Activated naive CD4-positive, alpha-beta T cell treated with anti-CD3 and anti-CD28 coated beads, Interleukin-2, amount 10 ng/mL, durations not matched to agents 7 days and 5 days (primary cell): ENCODE measurements at regions not wholly inside any gene's neighbourhood (a gene's known extent, or its start where the extent isn't known, plus 50 kb on each side); places are given as distances from the start of the nearest gene placed in this dataset.

Experiments used
- CTCF ChIA-PET: fragments of 350-600 bp; sonication (Branson Sonifier 250); formaldehyde crosslinking; loops from one replicate; lab custom pipeline; 2021; ENCODE audit warnings: antibody characterized with exemption; lab: Charles Lee
- DNase-seq: peaks from one replicate; pipeline ENCODE4 v3.0.0-alpha.2; 2020
- H3K27ac Mint-ChIP-seq: one replicate; pipeline ENCODE4 v1.8.0; 2021; ENCODE audit warnings: mild to moderate bottlenecking, moderate library complexity, mixed read lengths
- H3K27me3 Mint-ChIP-seq: one replicate; pipeline ENCODE4 v1.8.0; 2021; ENCODE audit warnings: mild to moderate bottlenecking, mixed read lengths
- H3K36me3 Mint-ChIP-seq: one replicate; pipeline ENCODE4 v1.8.0; 2021; ENCODE audit warnings: mixed read lengths
- H3K4me1 Mint-ChIP-seq: one replicate; pipeline ENCODE4 v1.8.0; 2021; ENCODE audit warnings: mixed read lengths
- H3K4me3 Mint-ChIP-seq: one replicate; pipeline ENCODE4 v1.8.0; 2021; ENCODE audit warnings: mild to moderate bottlenecking, moderate library complexity, mixed read lengths
- H3K9me3 Mint-ChIP-seq: one replicate; pipeline ENCODE4 v1.8.0; 2021; ENCODE audit warnings: mixed read lengths

GRCh38 chr13:109357751-109358471, 428.5 kb downstream of the IRS2 start:
- CTCF ChIA-PET, result no interaction called here
- Mint-ChIP-seq H3K4me1 (no peaks in the 10 kb centered on the region), H3K27me3 (peaks cover 4% of the 10 kb centered on the region), H3K27ac (no peak overlapping the region), H3K36me3 (no peaks in the 10 kb centered on the region), H3K4me3 (no peak overlapping the region), H3K9me3 (no peaks in the 10 kb centered on the region)
- DNase-seq, result no peak

- Mint-ChIP-seq H3K4me1 (no peaks in the 10 kb centered on the region), H3K27me3 (peaks cover 4% of the 10 kb centered on the region), H3K9me3 (no peaks in the 10 kb centered on the region), H3K27ac (no peak overlapping the region), H3K36me3 (no peaks in the 10 kb centered on the region), H3K4me3 (no peak overlapping the region)
- no peak for DNase-seq
- CTCF ChIA-PET, result interaction anchor here (0.6 kb wide), 1 partner anchor 754 kb away, joined by 3 read pairs; no protein-coding TSS in a partner anchor
Measured at GRCh38 chr13:109355875-109356434, 430.4 kb downstream of the IRS2 start.

- no peak for DNase-seq
- Mint-ChIP-seq H3K4me3 (no peak overlapping the region), H3K36me3 (no peaks in the 10 kb centered on the region), H3K9me3 (no peaks in the 10 kb centered on the region), H3K27ac (no peak overlapping the region), H3K27me3 (peaks cover 4% of the 10 kb centered on the region), H3K4me1 (no peaks in the 10 kb centered on the region)
- CTCF ChIA-PET, result no interaction called here
Measured at GRCh38 chr13:109355166-109355565, 431.2 kb downstream of the IRS2 start.

- no peak overlapping the region for H3K27ac Mint-ChIP-seq
- H3K9me3 Mint-ChIP-seq, result no peaks in the 10 kb centered on the region
- CTCF ChIA-PET, result no interaction called here
- peaks cover 15% of the 10 kb centered on the region for H3K27me3 Mint-ChIP-seq
- H3K4me3 Mint-ChIP-seq, result no peak overlapping the region
- no peak for DNase-seq
- H3K4me1 Mint-ChIP-seq, result no peaks in the 10 kb centered on the region
- no peaks in the 10 kb centered on the region for H3K36me3 Mint-ChIP-seq
Measured at GRCh38 chr13:109351236-109351635, 435.1 kb downstream of the IRS2 start.

- H3K27me3 Mint-ChIP-seq, result peaks cover 15% of the 10 kb centered on the region
- H3K36me3 Mint-ChIP-seq, result no peaks in the 10 kb centered on the region
- CTCF ChIA-PET, result no interaction called here
- H3K4me1 Mint-ChIP-seq, result no peaks in the 10 kb centered on the region
- DNase-seq, result no peak
- no peak overlapping the region for H3K27ac Mint-ChIP-seq
- H3K9me3 Mint-ChIP-seq, result no peaks in the 10 kb centered on the region
- H3K4me3 Mint-ChIP-seq, result no peak overlapping the region
Measured at GRCh38 chr13:109348519-109349258, 437.7 kb downstream of the IRS2 start.

DNA sequence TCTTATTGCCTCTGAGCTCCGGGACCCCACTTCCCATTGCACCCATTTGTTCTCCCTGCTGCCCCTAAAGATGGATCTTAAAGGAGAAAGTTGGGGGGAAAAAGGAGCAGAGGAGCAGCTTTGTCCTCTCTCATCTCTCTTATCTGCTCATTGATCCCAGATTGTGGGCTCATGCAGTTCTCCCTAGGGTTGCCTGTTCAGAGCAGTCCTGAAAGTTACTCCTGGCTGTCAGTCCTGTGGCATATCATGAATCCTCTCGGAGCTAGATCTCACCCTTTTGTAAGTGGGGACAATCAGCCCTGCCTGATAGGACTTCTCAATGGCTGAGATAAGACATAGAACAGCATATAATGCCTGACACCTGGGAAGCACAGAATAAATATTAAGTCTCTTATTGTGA, 440.3 kb downstream of the IRS2 start:
- no peaks in the 10 kb centered on the region for H3K9me3 Mint-ChIP-seq

DNA sequence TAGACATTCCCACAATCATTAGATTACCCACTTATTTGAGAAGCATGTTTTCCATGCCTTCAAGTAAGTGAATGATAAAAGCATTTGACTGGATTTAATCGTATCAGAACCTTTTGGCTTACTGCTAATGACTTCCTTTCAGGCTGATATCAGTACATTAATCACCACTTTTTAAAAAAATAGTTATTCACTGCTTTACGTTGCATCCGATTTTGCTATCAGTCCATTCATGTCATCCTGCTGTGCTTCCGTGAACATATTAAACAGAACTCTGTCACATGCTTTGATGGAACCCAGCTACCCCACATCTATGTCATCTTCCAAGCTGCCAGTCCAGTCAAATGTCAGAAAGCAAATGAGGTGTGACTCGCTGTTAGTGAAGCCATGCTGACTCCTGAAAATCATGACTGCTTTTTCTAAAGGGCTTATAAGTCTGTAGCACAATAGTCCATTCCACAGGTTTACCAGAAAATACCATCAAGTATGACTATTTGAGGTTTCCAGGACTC, 440.9 kb downstream of the IRS2 start:
- peaks cover 15% of the 10 kb centered on the region for H3K27me3 Mint-ChIP-seq
- H3K36me3 Mint-ChIP-seq, result no peaks in the 10 kb centered on the region
- CTCF ChIA-PET, result no interaction called here
- no peak overlapping the region for H3K4me3 Mint-ChIP-seq
- no peak overlapping the region for H3K27ac Mint-ChIP-seq
- no peaks in the 10 kb centered on the region for H3K9me3 Mint-ChIP-seq
- no peaks in the 10 kb centered on the region for H3K4me1 Mint-ChIP-seq
- DNase-seq, result no peak

More for the DNA sequence above, 440.3 kb downstream of the IRS2 start:
- H3K4me3 Mint-ChIP-seq, result no peak overlapping the region
- H3K36me3 Mint-ChIP-seq, result no peaks in the 10 kb centered on the region
- peaks cover 15% of the 10 kb centered on the region for H3K27me3 Mint-ChIP-seq
- CTCF ChIA-PET, result no interaction called here
- DNase-seq, result no peak
- H3K27ac Mint-ChIP-seq, result no peak overlapping the region
- H3K4me1 Mint-ChIP-seq, result no peaks in the 10 kb centered on the region

- H3K4me1 Mint-ChIP-seq, result no peaks in the 10 kb centered on the region
- H3K4me3 Mint-ChIP-seq, result no peak overlapping the region
- no peaks in the 10 kb centered on the region for H3K36me3 Mint-ChIP-seq
- H3K9me3 Mint-ChIP-seq, result no peaks in the 10 kb centered on the region
- peaks cover 13% of the 10 kb centered on the region for H3K27me3 Mint-ChIP-seq
- no peak overlapping the region for H3K27ac Mint-ChIP-seq
- CTCF ChIA-PET, result interaction anchor here (0.6 kb wide), 1 partner anchor 407 kb away, joined by 3 read pairs; no protein-coding TSS in a partner anchor
- DNase-seq, result no peak
Measured at GRCh38 chr13:109344552-109345157, 441.7 kb downstream of the IRS2 start.

DNA sequence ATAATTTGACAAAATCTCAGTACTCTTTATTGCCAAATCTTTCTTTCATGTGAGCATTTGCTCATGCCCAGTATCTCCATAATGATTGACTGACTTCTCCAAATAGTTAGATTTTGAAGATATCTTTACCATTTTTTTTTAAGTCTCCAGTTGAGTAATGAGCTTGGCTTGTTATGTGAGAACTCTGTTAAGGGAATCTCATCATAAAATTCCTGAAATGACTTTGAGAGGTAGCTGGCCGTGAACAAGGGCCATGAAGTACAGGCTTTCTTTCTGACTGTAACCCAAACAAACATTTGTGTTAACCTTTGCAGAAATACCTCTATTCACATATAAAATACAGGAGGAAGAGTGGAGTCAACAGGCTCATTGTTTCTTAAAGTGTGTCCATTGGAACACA, 449.7 kb downstream of the IRS2 start:
- Mint-ChIP-seq H3K4me3 (no peak overlapping the region), H3K36me3 (no peaks in the 10 kb centered on the region), H3K9me3 (no peaks in the 10 kb centered on the region), H3K27me3 (no peaks in the 10 kb centered on the region), H3K4me1 (no peaks in the 10 kb centered on the region), H3K27ac (no peak overlapping the region)
- CTCF ChIA-PET, result no interaction called here
- DNase-seq, result no peak

GRCh38 chr13:109333893-109334651, 452.3 kb downstream of the IRS2 start:
- Mint-ChIP-seq H3K27ac (no peak overlapping the region), H3K36me3 (no peaks in the 10 kb centered on the region), H3K4me1 (no peaks in the 10 kb centered on the region), H3K9me3 (no peaks in the 10 kb centered on the region), H3K27me3 (no peaks in the 10 kb centered on the region), H3K4me3 (no peak overlapping the region)
- no peak for DNase-seq
- CTCF ChIA-PET, result no interaction called here

GRCh38 chr13:109332506-109333499, 453.6 kb downstream of the IRS2 start:
- no peaks in the 10 kb centered on the region for H3K36me3 Mint-ChIP-seq
- H3K9me3 Mint-ChIP-seq, result no peaks in the 10 kb centered on the region
- H3K4me3 Mint-ChIP-seq, result no peak overlapping the region
- CTCF ChIA-PET, result no interaction called here
- no peak for DNase-seq
- H3K27ac Mint-ChIP-seq, result no peak overlapping the region
- H3K27me3 Mint-ChIP-seq, result no peaks in the 10 kb centered on the region
- no peaks in the 10 kb centered on the region for H3K4me1 Mint-ChIP-seq

DNA sequence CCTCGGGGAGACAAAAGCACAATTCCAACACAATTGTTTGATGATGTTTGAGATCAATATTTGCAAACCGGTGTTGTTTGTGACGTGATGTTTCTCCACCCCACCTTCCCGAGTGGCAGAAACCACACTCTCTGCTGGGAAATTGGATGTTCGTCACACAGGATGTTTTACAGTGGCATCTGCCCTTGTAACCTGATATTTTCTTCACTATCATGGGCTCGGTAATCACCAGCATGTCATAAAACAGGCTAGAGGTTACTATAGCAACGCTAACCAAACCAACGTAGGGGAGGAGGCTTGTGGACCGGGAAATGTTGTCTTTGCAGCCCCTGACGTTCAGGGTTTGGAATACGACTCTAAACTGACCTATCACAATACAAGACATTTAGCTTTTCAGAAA, 454.5 kb downstream of the IRS2 start:
- Mint-ChIP-seq H3K27me3 (no peaks in the 10 kb centered on the region), H3K27ac (no peak overlapping the region), H3K4me3 (no peak overlapping the region), H3K9me3 (no peaks in the 10 kb centered on the region), H3K36me3 (no peaks in the 10 kb centered on the region), H3K4me1 (no peaks in the 10 kb centered on the region)
- CTCF ChIA-PET, result no interaction called here
- no peak for DNase-seq

GRCh38 chr13:109331011-109331433, 455.4 kb downstream of the IRS2 start:
- H3K36me3 Mint-ChIP-seq, result no peaks in the 10 kb centered on the region
- DNase-seq, result no peak
- CTCF ChIA-PET, result no interaction called here
- H3K27ac Mint-ChIP-seq, result no peak overlapping the region
- no peaks in the 10 kb centered on the region for H3K4me1 Mint-ChIP-seq
- no peak overlapping the region for H3K4me3 Mint-ChIP-seq
- H3K27me3 Mint-ChIP-seq, result no peaks in the 10 kb centered on the region
- no peaks in the 10 kb centered on the region for H3K9me3 Mint-ChIP-seq
